OCI-M2 (cell line): ENCODE measurements at regions not wholly inside any gene's neighbourhood (a gene's known extent, or its start where the extent isn't known, plus 50 kb on each side); places are given as distances from the start of the nearest gene placed in this dataset.

Experiments used
- DNase-seq: peaks from one replicate; lab custom pipeline; 2025; ENCODE audit not compliant: unreplicated experiment; lab: John Stamatoyannopoulos, UW

- DNase-seq = no peak
Measured at GRCh38 chr3:177724020-177724638, 526.8 kb upstream of the TBL1XR1 start.

GRCh38 chr3:177725165-177725564 is 527.9 kb upstream of the TBL1XR1 start:
- DNase-seq = no peak

- no peak for DNase-seq
Measured at GRCh38 chr3:177726807-177727206, 529.5 kb upstream of the TBL1XR1 start.

GRCh38 chr3:177729956-177730681 is 532.8 kb upstream of the TBL1XR1 start:
- DNase-seq = no peak

- no peak for DNase-seq
Measured at GRCh38 chr3:177730814-177731213, 533.5 kb upstream of the TBL1XR1 start.

- DNase-seq = no peak
Measured at GRCh38 chr3:177731644-177732268, 534.5 kb upstream of the TBL1XR1 start.

GRCh38 chr3:177733233-177733632 is 536.0 kb upstream of the TBL1XR1 start:
- no peak for DNase-seq

- no peak for DNase-seq
Measured at GRCh38 chr3:177733936-177734335, 536.7 kb upstream of the TBL1XR1 start.

- no peak for DNase-seq
Measured at GRCh38 chr3:177735431-177735830, 538.1 kb upstream of the TBL1XR1 start.

GRCh38 chr3:177739461-177739860 is 542.2 kb upstream of the TBL1XR1 start:
- no peak for DNase-seq

- DNase-seq = no peak
Measured at GRCh38 chr3:177740254-177740653, 543.0 kb upstream of the TBL1XR1 start.

- no peak for DNase-seq
Measured at GRCh38 chr3:177742273-177742672, 545.0 kb upstream of the TBL1XR1 start.

- no peak for DNase-seq
Measured at GRCh38 chr3:177743173-177743890, 546.0 kb upstream of the TBL1XR1 start.

GRCh38 chr3:177744873-177745606 is 547.8 kb upstream of the TBL1XR1 start:
- no peak for DNase-seq

GRCh38 chr3:177745607-177746005 is 548.3 kb upstream of the TBL1XR1 start:
- no peak for DNase-seq

GRCh38 chr3:177746337-177746933 is 549.2 kb upstream of the TBL1XR1 start:
- no peak for DNase-seq

- no peak for DNase-seq
Measured at GRCh38 chr3:177749836-177750235, 552.6 kb upstream of the TBL1XR1 start.

- no peak for DNase-seq
Measured at GRCh38 chr3:177750436-177750835, 553.2 kb upstream of the TBL1XR1 start.

GRCh38 chr3:177751770-177752169 is 554.5 kb upstream of the TBL1XR1 start:
- no peak for DNase-seq

- no peak for DNase-seq
Measured at GRCh38 chr3:177752831-177753230, 555.5 kb upstream of the TBL1XR1 start.
